Activated CD4-positive, alpha-beta memory T cell treated with anti-CD3 and anti-CD28 coated beads for 36 hours (primary cell): ENCODE measurements at regions not wholly inside any gene's neighbourhood (a gene's known extent, or its start where the extent isn't known, plus 50 kb on each side); places are given as distances from the start of the nearest gene placed in this dataset.
"Not testable (repeated sequence)": the region's sequence is repeated elsewhere in the genome, so short reads cannot be mapped to it uniquely, and the experiment has no call there.

Experiments
- CTCF ChIA-PET: fragments of 350-600 bp; sonication (Branson Sonifier 250); formaldehyde crosslinking; loops from one replicate; lab custom pipeline; 2021; ENCODE audit warnings: antibody characterized with exemption, inconsistent platforms; lab: Charles Lee
- POLR2A ChIA-PET: fragments of 350-600 bp; sonication (Branson Sonifier 250); formaldehyde crosslinking; loops from one replicate; lab custom pipeline; 2021; ENCODE audit warnings: antibody characterized with exemption; lab: Charles Lee
- DNase-seq: peaks from one replicate; pipeline ENCODE4 v3.0.0-alpha.2; 2020
- H3K27ac Mint-ChIP-seq: one replicate; pipeline ENCODE4 v1.8.0; 2021; ENCODE audit warnings: mixed read lengths
- H3K27me3 Mint-ChIP-seq: one replicate; pipeline ENCODE4 v1.8.0; 2021; ENCODE audit warnings: mixed read lengths
- H3K36me3 Mint-ChIP-seq: one replicate; pipeline ENCODE4 v1.8.0; 2021; ENCODE audit warnings: mixed read lengths
- H3K4me1 Mint-ChIP-seq: one replicate; pipeline ENCODE4 v1.8.0; 2021; ENCODE audit warnings: low read depth, mixed read lengths
- H3K4me3 Mint-ChIP-seq: one replicate; pipeline ENCODE4 v1.8.0; 2021; ENCODE audit warnings: mild to moderate bottlenecking, mixed read lengths
- H3K9me3 Mint-ChIP-seq: one replicate; pipeline ENCODE4 v1.8.0; 2021; ENCODE audit warnings: mixed read lengths
- intact Hi-C: fragments of 100-400 bp; cut with micrococcal nuclease; formaldehyde crosslinking; loops from one replicate; pipeline ENCODE4 v1.15.1; 2023

DNA sequence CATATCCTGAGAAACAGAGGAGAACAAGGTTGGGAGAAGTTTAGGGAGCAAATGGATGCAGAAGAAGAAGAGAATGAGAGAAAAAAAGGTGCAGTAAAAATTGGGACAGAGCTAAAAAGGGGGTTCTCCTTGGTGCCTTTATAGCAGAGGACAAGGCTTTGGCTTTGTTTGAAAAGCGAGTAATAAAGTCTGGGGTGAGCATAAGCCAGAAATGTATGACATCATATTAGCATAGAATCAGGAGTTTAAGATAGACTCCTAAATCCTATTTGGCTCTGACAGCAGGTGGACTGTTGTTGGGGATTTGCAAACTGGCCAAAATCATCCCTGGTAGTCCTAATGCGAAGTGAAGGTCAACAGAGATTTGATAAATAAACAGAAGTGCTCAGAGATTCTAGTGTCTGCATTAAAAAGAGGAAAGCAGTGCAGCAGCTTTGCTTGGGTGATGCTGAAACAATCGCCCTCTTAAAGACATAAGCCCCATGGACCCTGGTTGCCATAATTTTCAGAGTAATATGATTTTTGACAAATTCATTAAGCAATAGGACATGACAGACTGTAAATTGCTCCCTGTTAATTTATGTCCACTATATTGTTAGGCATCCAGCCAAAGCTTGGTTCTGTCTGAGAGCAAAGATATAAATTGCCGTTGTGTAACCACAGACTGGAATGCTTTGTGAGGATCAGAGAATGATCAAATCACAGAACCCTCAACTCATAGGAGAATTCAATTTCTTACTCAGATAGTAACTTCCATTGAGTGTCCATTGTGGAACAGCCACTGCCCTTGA is 385.0 kb upstream of the NFIA start:
- ChIA-PET CTCF (interaction anchor here (0.7 kb wide), 1 partner anchor 9 kb away, joined by 3 read pairs; no protein-coding TSS in a partner anchor), POLR2A (no interaction called here)
- no peak overlapping the region for H3K27ac Mint-ChIP-seq
- intact Hi-C loops, result no loop called here
- no peaks in the 10 kb centered on the region for H3K27me3 Mint-ChIP-seq
- no peak overlapping the region for H3K4me3 Mint-ChIP-seq
- no peaks in the 10 kb centered on the region for H3K9me3 Mint-ChIP-seq
- no peaks in the 10 kb centered on the region for H3K4me1 Mint-ChIP-seq
- H3K36me3 Mint-ChIP-seq, result no peaks in the 10 kb centered on the region
- no peak for DNase-seq

DNA sequence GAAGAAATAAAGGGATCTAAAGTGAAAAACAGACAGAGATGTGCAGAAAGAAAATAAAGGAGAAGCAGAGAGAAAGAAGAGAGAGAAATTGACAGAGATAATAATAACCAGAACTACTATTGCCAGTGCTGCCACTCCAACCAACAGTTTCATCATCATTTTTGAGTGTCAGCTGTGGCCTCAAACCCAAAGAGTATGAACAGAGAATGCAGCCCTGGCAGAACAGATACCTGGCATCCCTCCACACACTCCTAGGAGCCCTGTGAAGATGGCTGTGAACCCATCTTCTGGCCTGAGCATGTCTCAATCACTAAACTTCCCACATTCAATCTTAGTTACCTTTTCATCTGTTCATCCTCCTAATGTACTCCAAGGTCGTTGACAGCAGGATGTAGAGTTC is 385.8 kb upstream of the NFIA start:
- intact Hi-C loops, result no loop called here
- POLR2A ChIA-PET, result no interaction called here
- no peaks in the 10 kb centered on the region for H3K36me3 Mint-ChIP-seq

DNA sequence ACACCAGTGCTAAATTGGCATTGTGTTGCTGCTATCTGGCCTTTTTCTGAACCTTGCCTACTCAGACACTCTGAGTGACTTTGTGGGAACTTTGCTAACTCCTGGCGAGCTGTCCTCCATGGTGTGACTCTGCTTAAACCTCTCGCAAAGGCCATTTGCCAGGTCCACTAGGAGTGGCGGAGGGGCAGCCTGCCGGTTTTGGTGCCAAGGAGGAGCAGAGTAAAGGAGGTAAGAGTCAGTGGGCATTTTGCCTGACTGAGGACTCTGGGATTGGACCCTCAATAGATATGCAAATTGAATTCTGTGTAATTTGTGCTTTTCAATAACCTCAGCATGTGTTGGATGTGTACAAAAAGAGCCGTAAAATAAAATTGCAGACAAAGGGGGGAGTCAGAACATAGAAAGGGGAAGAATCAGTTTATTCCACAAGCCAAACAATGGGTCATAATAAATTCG is 386.6 kb upstream of the NFIA start:
- POLR2A ChIA-PET, result no interaction called here
- Mint-ChIP-seq H3K27me3 (no peaks in the 10 kb centered on the region), H3K4me3 (no peak overlapping the region), H3K36me3 (no peaks in the 10 kb centered on the region), H3K9me3 (no peaks in the 10 kb centered on the region), H3K4me1 (no peaks in the 10 kb centered on the region), H3K27ac (no peak overlapping the region)
- no peak for DNase-seq
- CTCF ChIA-PET, result no interaction called here
- intact Hi-C loops, result no loop called here

More for the DNA sequence above, 385.8 kb upstream of the NFIA start:
- no peak for DNase-seq
- Mint-ChIP-seq H3K9me3 (no peaks in the 10 kb centered on the region), H3K27me3 (no peaks in the 10 kb centered on the region), H3K4me3 (no peak overlapping the region), H3K4me1 (no peaks in the 10 kb centered on the region), H3K27ac (no peak overlapping the region)
- CTCF ChIA-PET, result interaction anchor here (0.7 kb wide), 1 partner anchor 9 kb away, joined by 3 read pairs; no protein-coding TSS in a partner anchor

DNA sequence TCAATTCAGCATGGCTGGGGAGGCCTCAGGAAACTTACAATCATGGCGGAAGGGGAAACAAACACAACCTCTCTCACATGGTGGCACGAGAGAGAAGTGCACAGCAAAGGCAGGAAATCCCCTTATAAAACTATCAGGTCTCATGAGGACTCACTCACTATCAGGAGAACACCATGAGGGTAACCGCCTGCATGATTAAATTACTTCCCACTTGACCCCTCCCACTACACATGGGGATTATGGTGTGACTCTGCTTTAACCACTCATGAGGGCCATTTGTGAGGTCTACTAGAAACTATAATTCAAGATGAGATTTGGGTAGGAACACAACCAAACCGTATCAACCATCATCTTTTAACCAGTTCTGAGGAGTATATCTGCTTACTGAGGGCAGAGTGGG is 387.4 kb upstream of the NFIA start:
- ChIA-PET CTCF (no interaction called here), POLR2A (no interaction called here)
- no peak overlapping the region for H3K4me3 Mint-ChIP-seq

DNA sequence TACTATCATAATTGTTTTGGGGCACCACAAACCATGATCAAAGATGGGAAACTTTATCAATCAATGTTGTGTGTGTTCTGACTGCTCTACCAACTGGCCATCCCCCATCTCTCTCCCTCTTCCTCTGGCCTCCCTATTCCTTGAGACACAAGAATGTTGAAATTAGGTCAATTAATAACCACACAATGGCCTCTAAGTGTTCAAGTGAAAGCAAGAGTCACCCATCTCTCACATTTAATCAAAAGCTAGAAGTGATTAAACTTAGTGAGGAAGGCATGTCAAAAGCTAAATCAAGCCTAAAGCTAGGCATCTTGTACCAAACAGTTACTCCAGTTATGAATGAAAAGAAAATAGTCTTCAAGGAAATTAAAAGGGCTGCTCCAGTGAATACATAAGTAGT is 390.3 kb upstream of the NFIA start:
- POLR2A ChIA-PET, result no interaction called here
- Mint-ChIP-seq H3K4me1 (no peaks in the 10 kb centered on the region), H3K9me3 (peaks cover 6% of the 10 kb centered on the region), H3K27me3 (no peaks in the 10 kb centered on the region), H3K36me3 (no peaks in the 10 kb centered on the region), H3K27ac (no peak overlapping the region), H3K4me3 (no peak overlapping the region)
- no peak for DNase-seq
- intact Hi-C loops, result no loop called here
- CTCF ChIA-PET, result no interaction called here

More for the DNA sequence above, 387.4 kb upstream of the NFIA start:
- no peaks in the 10 kb centered on the region for H3K4me1 Mint-ChIP-seq
- intact Hi-C loops, result no loop called here
- no peaks in the 10 kb centered on the region for H3K9me3 Mint-ChIP-seq
- no peak for DNase-seq
- no peaks in the 10 kb centered on the region for H3K27me3 Mint-ChIP-seq
- no peaks in the 10 kb centered on the region for H3K36me3 Mint-ChIP-seq
- no peak overlapping the region for H3K27ac Mint-ChIP-seq

DNA sequence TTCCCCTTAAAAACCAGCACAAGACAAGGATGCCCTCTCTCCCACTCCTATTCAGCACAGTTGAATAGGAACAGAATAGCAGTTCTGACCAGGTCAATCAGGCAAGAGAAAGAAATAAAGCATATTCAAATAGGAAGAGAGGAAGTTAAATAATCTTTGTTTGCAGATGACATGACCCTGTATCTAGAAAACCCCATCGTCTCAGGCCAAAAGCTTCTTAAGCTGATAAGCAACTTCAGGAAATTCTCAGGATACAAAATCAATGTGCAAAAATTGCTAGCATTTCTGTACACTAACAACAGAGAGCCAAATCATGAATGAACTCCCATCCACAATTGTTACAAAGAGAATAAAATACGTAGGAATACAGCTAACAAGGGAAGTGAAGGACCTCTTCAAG is 394.1 kb upstream of the NFIA start:
- H3K36me3 Mint-ChIP-seq, POLR2A ChIA-PET, H3K4me1 Mint-ChIP-seq, DNase-seq, H3K27me3 Mint-ChIP-seq, H3K4me3 Mint-ChIP-seq, H3K9me3 Mint-ChIP-seq, H3K27ac Mint-ChIP-seq, intact Hi-C loops: not testable (repeated sequence)
- CTCF ChIA-PET, result interaction anchor here (0.6 kb wide), 1 partner anchor 9 kb away, joined by 3 read pairs; no protein-coding TSS in a partner anchor

DNA sequence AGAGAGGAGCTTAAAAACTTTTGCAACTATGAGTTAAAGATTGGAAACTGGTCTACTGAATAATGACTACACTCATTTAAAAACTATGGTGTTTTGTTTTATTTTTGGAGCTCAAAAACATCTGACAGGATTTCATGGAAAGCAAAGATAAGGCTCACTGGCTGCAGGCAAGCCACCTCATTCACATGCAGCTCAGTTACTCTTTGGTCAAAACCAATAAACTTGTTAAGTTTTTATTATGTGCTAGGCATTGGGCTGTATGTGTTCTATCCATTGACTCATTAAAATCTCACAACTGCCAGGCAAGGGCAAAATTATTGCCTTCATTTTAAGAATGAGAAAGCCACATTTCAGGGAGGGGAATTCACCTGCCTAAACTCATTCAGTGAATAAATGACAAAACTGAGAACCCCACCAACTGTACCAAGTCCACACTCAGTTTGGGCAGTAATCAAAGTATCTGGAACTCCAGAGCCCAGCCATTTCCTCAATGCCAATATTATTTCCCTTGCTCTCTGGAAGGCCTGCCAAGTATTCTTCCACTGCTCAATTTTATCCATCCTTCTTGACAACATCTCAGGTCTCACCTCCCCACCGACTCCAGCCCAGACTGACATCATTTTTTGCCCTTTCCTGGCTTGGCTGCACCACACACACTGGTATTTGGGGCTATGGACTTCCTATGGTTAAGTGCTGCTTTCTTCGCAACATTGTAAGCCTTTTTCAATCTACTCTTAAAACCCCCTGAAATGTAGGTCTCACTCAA is 401.1 kb upstream of the NFIA start:
- Mint-ChIP-seq H3K4me1 (no peaks in the 10 kb centered on the region), H3K4me3 (no peak overlapping the region), H3K27me3 (no peaks in the 10 kb centered on the region), H3K9me3 (no peaks in the 10 kb centered on the region), H3K27ac (no peak overlapping the region), H3K36me3 (no peaks in the 10 kb centered on the region)
- intact Hi-C loops, result no loop called here
- ChIA-PET POLR2A (no interaction called here), CTCF (no interaction called here)
- DNase-seq, result no peak

DNA sequence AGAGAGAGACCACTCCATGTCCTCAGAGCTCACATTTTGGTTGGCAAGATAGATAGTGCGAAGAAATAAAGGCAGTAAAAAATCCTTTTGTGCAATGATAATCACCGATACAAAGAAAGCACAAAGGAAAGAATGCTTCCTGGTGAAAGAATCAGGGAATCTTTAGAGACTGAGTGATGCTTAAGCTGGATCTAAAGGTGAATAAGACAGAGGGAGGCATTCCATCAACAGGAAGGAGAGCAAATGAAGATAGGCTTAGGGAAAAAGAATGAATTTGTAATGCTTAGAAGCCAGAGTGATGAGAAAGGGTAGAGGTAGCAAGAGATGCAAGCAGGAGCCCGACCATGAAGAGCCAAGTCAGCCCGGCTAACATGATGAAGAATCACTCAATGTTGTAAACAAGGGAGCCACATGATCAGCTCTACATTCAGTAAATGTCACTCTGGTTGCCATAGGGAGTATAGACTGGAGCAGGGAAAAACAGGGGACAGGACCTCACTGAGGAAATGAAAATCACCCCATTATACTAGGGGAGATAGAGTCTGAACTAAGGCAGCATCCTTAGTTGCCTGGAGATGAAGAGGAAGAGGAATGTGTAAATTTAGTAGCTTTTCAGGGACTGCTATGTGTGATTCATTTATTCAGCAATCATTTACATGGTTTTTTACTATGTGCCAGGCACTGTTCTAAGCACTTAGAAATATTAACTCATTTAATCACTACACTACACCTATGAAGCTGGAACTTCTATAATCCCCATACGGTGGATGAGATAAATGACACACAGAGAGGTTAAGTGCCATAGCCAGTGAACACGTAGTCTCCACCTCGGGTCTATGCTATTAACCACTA is 402.6 kb upstream of the NFIA start:
- ChIA-PET CTCF (no interaction called here), POLR2A (interaction anchor here (0.6 kb wide), 1 partner anchor 84 kb away, joined by 3 read pairs; no protein-coding TSS in a partner anchor)
- H3K4me3 Mint-ChIP-seq, result no peak overlapping the region
- H3K9me3 Mint-ChIP-seq, result no peaks in the 10 kb centered on the region
- intact Hi-C loops, result no loop called here
- no peaks in the 10 kb centered on the region for H3K27me3 Mint-ChIP-seq
- no peaks in the 10 kb centered on the region for H3K36me3 Mint-ChIP-seq
- H3K27ac Mint-ChIP-seq, result no peak overlapping the region
- H3K4me1 Mint-ChIP-seq, result no peaks in the 10 kb centered on the region
- no peak for DNase-seq

DNA sequence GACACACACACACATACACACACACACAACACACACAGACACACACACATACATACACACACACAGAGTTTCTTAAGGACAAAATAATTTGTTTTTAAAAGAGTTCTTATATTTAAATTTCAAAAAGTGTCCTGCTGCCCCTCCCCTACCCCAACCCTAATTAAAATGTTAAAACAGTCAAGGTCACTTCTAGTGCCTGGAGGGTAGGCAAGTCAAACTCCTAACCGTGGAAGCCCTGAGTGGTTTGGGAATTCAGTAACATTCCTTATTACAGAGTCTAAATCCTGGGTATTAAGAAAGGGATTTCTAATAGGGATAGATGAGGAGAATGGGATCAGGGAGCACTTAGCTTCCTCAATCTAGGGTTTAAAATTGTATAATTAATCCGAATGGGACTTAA is 403.6 kb upstream of the NFIA start:
- no peak for DNase-seq
- H3K4me3 Mint-ChIP-seq, result no peak overlapping the region
- CTCF ChIA-PET, result no interaction called here
- H3K27ac Mint-ChIP-seq, result no peak overlapping the region
- no peaks in the 10 kb centered on the region for H3K9me3 Mint-ChIP-seq
- H3K4me1 Mint-ChIP-seq, result no peaks in the 10 kb centered on the region
- no peaks in the 10 kb centered on the region for H3K27me3 Mint-ChIP-seq
- intact Hi-C loops, result no loop called here
- H3K36me3 Mint-ChIP-seq, result no peaks in the 10 kb centered on the region
- POLR2A ChIA-PET, result no interaction called here

DNA sequence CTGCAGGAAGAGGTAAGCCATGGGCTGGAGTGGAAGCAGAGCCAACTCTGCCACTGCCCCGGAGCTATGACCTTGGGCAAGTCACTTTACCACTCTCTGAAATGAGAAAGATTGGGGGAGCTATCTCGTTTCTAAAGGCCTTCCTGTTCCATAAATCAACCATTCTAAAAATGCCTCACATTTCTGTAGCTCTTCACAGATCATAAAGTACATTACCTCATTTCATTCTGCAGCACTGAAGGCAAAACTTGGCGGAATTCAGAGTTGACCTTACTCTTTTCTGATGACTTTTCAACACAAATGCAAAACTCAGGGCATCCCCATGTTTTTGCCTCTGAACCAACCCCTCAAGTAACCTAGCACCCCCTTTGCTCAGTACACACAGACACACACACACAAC is 404.0 kb upstream of the NFIA start:
- Mint-ChIP-seq H3K4me1 (no peaks in the 10 kb centered on the region), H3K36me3 (no peaks in the 10 kb centered on the region), H3K27ac (no peak overlapping the region), H3K9me3 (no peaks in the 10 kb centered on the region), H3K4me3 (no peak overlapping the region), H3K27me3 (no peaks in the 10 kb centered on the region)
- DNase-seq, result no peak
- ChIA-PET CTCF (no interaction called here), POLR2A (no interaction called here)
- intact Hi-C loops, result no loop called here

DNA sequence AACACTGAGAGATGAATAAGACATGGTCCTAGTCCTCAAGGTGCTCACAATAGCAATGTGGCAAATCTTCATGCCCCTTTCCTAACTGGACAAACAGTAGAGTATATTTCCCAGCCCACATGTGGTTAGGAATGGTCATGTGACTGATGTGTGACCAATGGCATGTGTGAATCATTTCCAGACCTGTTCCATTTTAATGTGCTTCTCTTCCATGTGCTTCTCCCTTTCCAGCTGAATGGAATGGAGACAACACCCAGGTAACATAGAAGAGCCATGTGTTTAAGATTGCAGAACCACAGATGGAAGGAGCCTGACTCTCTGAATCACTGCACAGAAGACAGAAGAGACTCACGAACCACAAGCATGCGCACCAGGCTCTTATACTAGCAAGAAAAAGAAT is 409.9 kb upstream of the NFIA start:
- H3K27me3 Mint-ChIP-seq, result no peaks in the 10 kb centered on the region
- ChIA-PET POLR2A (no interaction called here), CTCF (no interaction called here)
- no peaks in the 10 kb centered on the region for H3K9me3 Mint-ChIP-seq
- no peak overlapping the region for H3K4me3 Mint-ChIP-seq
- no peak for DNase-seq
- H3K4me1 Mint-ChIP-seq, result no peaks in the 10 kb centered on the region
- no peak overlapping the region for H3K27ac Mint-ChIP-seq
- no peaks in the 10 kb centered on the region for H3K36me3 Mint-ChIP-seq
- intact Hi-C loops, result no loop called here

DNA sequence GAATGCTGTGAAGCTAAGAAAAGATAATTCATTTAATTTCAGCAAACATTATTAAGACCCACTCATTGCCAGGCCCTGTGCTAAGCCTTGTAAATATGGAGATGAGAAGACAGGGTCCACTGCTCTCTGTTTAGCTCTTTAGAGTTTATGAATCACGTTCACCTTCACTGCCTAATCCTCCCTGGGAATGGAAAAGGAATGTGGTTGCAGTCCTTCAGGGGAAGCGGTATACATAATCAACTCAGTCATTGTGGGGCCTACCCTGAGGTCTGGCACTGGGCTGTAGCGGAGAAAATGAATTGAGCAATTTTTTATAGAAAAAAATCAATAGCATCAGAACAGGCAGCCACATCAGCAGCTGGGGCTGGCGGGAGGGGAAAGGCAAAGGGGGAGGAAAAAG is 412.1 kb upstream of the NFIA start:
- intact Hi-C loops, result no loop called here
- no peak overlapping the region for H3K4me3 Mint-ChIP-seq
- H3K4me1 Mint-ChIP-seq, result no peaks in the 10 kb centered on the region
- no peaks in the 10 kb centered on the region for H3K27me3 Mint-ChIP-seq
- DNase-seq, result no peak
- H3K36me3 Mint-ChIP-seq, result no peaks in the 10 kb centered on the region
- CTCF ChIA-PET, result no interaction called here
- no peaks in the 10 kb centered on the region for H3K9me3 Mint-ChIP-seq
- POLR2A ChIA-PET, result no interaction called here
- no peak overlapping the region for H3K27ac Mint-ChIP-seq
